Activated CD8-positive, alpha-beta memory T cell treated with anti-CD3 and anti-CD28 coated beads, Interleukin-2, amount 50 U/mL, for 48 hours (primary cell): ENCODE measurements at regions not wholly inside any gene's neighbourhood (a gene's known extent, or its start where the extent isn't known, plus 50 kb on each side); places are given as distances from the start of the nearest gene placed in this dataset.

Experiments
- DNase-seq: peaks from one replicate; pipeline ENCODE4 v3.0.0-alpha.2; 2020

DNA sequence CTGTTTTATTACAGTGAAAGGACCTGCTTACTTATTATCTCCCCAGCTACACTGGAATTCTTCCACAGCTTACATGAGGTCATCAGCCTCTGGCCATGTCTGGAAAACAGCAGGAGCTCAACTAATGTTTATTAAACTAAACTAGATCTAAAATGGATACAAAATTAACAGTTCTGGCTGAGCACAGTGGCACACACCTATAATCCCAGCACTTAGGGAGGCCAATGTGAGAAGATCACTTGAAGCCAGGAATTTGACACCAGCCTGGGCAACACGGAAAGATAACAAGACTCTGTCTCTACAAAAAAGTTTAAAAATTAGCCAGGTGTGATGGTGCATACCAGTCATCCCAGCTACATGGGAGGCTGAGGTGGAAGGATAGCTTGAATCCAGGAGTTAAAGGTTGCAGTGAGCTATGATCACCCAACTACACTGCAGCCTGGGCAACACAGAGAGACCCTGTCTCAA, 220.8 kb upstream of the MARCKS start:
- no peak for DNase-seq

DNA sequence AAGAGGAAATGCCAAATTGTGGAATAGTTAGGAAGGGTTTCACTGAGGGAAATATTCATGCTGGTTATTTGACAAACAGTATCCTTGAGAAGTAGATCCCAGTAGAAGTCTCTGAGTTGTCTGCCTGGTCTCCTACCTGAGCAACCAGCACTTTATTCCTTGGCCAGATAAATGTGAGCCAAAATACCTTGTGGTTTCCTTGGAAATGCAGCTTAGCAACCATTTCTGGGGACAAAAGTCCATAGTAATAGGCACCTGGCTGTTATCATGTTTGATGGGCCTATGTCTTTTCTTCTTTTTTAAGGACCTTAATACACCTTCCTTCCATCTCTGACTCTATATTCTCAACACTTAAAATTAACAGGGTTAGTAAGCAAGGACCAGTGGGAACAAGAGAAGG, 217.1 kb upstream of the MARCKS start:
- no peak for DNase-seq

DNA sequence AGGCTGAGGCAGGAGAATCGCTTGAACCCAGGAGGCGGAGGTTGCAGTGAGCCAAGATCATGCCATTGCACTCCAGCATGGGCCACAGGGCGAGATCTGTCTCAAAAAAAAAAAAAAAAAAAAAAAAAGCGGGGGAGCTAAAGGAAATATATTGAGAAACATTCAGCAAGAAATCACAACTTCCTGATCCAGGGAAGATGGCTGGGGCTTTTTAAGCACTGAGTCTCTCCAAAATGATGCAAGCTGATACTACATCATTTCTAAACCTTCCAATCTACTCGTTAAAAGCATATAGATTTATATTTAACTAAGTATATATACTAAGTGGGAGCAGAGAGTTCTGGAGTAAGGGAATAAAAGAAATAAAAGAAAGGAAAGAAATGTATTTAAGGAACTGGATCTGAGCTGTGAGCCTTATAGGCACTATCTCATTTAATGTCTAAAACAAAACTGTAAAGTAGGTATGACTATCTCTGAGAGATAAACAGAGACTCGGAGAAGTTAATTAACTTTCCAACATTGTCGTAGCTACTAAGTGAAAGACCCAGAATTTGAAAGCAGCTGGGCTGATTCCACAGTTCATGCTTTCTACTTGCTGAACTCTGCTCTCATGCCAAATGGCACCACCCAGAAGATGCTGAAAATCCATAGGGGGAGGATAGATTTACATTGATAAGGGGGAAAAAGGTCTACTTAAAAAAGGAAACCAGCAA, 215.0 kb upstream of the MARCKS start:
- DNase-seq = no peak

DNA sequence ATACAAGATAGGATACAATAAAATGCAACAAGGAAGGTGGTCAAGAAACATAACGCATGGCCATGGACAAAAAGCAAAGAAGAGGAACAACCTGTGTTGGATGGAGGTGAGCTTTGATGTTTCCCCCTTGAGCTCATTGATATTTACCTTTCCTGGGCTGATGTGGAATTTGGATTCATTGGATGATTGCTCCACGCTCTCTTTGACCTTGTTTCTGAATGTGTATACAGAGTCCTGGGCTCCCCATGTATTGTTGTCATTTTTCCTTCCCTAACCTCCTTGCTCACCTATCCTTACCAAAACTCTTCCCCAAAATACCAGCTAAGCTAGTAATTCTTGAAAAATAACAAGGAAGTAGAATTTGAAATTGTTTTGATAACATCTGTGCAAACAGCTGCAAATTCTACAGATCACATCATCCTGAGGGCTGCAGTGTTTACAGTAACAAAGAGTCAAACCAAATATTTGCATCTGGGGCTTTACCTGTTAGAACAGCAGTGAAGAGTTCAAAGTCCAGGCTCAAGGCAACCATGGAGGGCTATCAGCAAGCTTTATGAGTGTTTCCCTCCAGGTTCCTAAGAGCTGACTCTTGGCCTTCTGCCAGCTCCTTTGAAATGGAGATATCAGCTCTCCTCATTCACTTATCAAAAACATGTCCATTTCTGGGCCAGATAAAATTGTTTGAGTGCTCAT, 214.3 kb upstream of the MARCKS start:
- DNase-seq = no peak

DNA sequence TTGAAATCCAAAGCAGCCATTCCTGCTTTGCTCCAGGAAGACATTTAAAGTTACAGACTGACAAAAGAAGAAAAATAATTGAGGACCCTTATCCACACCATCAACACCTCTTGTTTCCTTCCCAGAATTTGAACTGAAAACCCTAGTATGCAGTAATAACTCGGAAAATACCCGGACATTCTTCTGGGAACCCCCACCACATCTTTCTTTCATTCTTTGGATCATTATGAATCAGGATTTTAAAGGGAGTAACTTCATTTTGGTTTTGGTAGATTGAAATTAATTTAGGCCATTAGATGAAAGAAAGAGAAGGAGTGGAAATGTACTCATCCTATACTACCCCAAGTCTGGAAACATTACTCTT, 213.8 kb upstream of the MARCKS start:
- DNase-seq = no peak

DNA sequence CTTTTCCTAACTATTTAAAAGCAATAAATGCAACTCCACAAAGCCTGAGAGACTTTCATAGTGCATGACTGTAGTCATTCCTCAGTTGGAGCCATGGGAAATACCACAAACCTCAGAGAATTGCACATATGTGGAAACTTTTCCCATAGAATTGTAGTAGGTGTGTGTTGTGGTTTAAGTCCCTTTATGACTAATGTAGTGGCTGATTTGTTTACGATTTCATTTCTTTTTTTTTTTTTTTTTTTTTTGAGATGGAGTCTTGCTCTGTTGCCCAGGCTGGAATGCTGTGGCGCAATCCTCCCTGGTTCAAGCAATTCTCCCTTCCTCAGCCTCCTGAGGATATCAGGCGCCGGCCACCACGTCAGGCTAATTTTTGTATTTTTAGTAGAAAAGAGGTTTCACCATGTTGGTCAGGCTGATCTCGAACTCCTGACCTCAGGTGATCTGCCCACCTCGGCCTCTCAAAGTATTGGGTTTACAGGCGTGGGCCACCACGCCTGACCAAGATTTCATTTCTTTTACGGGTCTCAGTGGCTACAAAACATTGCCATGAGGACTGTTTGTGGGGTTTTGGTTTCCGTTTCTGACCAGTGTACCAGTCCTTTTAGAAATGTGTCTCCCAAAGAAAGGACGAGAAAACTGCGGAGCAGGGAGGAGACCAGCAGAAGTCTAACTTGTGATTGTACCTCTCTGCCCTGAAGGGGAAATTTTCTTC, 212.1 kb upstream of the MARCKS start:
- no peak for DNase-seq

DNA sequence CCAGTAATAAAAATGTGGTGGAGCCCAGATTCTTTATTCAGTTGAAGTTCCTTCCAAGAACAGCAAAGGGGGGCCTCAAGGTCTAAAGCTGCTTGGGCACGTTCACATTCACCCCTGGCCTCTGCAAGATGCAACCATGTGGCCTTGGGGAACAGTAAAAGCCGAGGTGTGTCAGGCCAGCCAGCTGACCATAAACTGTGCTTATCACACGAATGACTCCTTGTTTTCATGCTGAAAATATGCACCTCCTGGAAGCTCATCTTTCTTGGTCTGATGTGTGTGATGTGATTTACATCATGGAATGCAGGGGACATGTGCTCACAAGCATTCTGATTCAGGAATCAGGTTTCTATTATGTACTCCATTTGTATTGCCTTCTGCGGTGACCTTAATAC, 211.6 kb upstream of the MARCKS start:
- DNase-seq = no peak

DNA sequence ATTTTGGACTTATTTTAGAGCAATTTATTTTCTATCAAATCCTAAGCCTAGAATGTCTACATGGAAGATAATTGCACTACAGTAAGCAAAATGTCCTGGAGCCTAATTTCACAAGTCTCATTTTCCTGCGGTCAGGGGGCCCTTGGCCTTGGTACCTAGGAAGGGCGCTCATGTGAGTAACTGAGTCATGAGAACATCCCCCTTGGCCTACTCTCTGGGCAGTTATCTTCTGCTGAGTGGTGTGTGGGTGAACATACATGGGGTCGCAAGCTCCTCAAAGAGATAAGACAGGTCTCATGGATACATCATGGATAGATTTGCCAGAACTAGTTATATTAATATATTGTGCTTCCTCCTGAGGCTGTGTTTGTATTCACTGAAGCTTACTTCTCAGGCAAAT, 211.2 kb upstream of the MARCKS start:
- no peak for DNase-seq

DNA sequence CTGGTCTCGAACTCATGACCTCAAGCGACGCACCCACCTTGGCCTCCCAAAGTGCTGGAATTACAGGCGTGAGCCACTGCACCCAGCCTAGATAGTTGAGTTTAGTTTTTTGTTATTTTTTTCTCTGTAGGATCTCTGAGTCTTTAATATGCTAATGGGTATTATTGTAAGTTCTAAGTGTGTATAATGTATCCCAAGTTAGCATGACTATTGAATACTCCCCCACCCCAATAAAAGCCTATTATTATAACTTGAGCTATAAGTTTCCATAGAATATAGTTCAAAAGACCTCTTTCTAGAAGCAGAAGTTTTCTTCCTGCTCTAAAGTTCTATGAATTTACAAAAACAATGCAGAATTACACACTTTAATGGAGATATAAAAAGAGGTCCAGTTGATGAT, 210.4 kb upstream of the MARCKS start:
- DNase-seq = no peak

DNA sequence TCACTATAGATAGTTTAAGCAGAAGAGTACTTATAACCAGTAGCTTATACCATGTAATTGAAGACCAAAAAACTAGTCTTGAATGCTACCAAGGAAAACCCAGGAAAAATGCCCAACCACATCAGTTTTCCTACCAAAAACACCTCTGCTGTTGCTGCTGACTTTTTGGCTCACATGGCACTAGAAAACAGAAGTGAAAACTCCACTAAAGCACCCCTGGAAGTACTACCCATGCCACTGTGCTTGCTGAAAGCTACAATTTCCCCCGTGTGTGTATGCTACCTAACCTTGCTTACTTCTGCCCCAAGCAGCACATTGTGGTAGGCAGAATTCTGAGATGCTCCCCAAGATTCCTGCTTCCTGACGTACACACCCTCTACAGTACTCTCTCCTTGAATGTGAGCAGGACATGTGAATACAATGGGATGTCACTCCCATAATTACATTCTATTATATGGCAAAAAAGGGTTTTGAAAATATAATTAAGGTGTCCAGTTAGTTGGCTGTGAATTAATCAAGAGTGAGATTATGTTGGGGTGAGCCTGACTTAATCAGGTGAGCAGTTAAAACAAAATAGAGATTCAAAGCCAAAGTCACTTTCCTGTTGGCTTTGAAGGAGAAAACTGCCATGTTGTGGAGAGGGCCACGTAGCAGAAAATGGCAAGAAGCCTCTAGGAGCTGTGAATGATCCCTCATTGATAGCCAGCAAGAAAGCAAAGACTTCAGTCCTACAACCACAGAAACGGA, 209.8 kb upstream of the MARCKS start:
- no peak for DNase-seq

DNA sequence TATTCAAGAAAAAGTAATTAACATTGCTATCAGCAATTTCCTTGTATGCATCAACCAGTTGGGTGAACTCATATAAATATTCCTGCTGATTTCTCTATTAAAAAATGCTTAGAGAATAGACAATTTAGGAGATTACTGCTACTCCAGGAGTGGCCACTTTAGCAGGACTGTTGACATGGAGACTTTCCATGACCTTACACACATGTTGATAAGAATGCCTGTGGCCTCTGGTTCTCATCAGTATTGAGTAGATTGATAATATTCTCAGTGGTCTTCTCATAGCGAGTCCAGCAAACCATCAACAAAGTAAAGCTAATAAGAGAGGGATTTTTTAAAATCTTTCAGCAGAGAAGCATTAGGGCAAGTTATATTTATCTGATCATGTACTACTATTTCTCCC, 208.4 kb upstream of the MARCKS start:
- DNase-seq = no peak

DNA sequence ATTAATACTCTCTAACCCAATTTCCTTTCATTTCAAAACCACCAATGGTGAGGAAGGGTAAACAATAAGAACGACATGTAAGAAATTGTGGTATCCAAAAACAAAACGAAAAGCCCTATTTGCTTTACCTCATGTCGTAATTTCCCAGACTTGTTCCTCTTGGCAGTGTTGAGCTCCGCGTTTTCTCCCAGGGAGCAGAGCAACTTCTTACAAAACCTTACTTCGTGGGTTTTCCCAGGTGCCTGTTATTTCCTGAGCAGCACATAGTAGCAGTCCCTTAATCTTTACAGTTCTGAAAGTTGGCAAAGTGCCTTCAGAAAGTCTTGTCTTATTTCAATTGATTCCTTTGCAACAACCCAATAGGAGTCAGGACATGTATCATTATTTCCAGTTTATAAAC, 207.9 kb upstream of the MARCKS start:
- no peak for DNase-seq

DNA sequence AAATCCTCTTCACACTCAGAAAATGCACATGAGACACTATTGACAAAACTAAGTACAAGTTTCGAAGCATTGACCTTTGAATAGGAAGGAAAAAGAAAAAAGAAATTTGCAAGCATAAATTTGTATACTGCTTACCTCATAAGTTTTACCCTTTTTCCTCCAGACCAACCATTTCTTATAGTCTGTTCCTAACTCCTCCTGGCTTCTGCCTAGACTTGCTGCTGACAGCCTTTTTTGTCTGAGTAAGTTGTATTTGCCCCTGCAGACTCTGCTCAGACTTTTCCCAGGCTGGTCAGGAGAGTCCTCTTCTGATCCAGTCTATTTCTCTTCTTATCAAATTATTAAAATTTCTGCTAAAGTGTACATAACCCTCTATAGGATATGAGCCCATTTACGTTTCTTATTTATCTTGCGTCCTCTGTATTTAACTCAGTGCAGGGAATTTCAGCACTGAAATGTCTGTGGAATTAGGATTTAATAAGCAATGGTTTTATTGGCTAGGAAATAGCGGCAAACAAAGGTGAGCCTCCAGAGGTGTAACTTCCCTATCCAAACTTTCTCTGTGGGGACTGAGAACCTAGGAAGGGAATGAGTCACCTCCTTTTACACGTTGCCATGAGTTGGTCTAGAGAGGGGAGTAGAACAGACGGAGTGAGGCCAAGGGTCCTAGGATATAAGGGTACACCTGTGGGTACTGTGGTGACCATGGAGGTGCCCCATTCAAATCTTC, 207.1 kb upstream of the MARCKS start:
- no peak for DNase-seq

DNA sequence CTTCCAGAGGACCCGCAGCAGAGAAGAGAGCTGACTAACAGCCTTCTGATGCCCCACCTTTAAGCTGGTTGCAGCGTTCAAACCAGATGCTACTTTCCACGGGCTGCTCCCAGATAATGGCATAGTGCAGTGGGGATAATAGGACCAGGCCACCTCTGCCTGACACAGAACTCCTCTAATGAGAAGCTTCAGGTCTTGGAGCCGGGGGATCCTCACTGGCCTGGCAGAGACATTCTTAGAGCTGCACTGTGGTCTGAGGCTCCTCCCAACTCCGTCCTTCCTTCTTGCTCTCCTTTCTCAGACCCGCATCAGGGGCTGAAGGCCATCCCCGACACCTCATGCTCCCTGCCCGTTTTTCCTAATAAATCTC, 206.6 kb upstream of the MARCKS start:
- no peak for DNase-seq

DNA sequence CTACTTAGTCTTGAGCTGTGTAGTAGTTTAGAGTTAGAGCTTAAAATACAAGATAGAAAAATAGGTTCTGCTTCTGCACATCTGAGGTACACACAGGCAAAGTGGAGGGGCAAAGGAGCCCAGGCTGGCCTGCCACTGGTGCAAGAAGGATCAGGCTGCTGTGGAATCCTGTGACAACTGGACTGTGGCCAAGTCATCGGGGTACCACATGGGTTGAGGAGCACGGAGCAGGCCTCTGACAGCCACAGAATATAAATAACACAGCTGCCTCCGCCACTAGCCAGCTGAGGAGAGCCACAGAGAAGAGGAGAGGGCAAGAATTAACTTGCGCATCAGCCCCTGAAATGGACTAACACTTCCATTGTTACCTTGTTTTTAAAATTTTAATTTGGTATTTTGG, 206.0 kb upstream of the MARCKS start:
- DNase-seq = no peak

DNA sequence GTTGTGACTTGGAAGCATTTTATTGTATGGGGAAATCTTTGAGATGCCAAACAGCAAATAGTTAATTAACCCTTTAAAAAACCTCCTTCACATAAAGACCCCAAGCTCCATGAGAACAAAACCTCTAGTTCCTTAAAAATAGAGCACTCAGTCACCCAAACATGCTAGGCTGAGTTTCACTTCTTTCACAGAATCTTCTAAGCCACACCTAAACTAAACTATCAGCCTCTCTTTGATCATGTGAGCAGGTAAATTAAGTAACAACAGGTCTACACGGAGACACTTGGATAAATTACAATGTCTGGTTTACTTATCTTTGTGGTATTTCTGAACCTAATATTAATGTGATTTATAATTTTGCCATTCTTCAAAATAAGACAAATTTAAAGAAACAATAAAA, 205.2 kb upstream of the MARCKS start:
- no peak for DNase-seq

DNA sequence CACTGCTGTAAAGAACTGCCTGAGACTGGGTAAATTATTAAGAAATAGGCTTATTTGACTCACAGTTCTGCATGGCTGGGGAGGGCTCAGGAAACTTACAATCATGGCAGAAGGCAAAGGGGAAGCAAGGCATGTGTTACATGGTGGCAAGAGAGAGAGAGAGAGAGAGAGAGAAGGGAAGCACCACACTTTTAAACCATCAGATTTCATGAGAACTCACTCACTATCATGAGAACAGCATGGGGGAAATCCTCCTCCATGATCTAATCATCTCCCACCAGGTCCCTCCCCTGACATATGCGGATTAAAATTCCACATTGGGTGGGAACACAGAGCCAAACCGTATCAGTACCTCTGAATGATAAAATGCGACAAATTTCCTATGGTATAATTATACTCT, 203.9 kb upstream of the MARCKS start:
- no peak for DNase-seq

DNA sequence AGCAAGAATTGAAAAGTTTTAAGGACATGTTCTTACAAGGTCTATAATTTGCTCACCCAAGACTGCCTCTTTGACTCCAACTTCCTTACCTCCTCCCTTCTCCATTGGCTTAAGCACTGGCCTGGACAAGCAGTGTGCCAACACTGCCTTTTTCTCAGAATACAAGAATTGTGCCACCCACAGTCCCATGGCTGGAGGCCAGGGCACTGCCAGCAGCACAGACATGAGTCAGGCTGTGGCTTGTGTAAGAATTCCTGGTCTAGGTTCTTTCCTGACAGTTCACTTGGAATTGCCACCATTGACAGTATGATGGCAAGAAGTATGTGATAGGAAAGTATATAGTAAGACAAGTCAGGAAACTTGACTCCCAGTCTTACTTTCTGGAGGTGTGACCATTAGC, 202.7 kb upstream of the MARCKS start:
- no peak for DNase-seq

DNA sequence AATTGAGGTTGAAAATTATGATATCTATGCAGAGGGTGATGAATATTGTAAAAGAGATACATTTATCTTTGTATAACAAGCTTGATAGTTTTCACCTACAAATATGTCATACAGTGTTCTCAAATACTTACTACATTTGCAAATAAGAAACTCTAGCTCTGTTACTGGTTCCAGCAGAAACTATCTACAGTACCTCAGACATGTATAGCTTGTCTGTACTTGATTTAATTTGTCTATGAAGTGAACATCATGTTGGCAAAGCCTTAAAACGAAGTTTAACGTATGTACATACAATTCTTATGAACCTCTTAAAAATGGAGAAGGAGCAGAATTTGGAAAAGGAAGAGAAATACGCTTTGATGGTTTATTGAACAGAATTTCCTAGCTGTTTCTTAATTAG, 201.4 kb upstream of the MARCKS start:
- DNase-seq = no peak

DNA sequence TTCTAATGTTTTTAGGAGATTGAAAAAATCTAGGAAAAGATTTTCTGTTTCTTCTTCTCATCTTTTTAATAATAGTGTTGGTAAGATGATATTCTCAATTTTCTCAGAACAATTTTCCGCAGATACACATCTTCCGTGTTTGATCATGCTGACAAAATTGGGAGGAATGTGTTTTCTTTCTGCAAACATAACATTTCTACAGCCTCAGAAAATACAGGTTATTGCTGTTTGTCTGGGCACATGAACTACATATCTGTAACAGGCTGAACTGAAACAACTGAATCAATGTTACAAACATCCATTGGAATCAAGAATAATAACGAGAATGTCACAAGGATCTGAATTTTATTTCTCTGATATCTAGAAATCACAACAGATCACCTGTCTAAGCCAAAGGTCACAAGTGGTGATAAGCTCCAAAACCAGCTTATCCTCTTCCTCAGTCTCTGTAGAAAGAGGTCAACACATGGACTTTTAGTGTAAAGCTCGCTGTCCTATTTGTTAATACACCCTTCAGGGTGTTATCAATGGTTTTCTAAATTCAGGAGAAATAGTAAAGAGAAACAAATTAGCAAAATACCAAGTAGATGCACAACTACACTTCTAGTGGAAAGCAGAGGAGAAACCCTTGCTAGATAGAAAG, 197.3 kb upstream of the MARCKS start:
- no peak for DNase-seq

DNA sequence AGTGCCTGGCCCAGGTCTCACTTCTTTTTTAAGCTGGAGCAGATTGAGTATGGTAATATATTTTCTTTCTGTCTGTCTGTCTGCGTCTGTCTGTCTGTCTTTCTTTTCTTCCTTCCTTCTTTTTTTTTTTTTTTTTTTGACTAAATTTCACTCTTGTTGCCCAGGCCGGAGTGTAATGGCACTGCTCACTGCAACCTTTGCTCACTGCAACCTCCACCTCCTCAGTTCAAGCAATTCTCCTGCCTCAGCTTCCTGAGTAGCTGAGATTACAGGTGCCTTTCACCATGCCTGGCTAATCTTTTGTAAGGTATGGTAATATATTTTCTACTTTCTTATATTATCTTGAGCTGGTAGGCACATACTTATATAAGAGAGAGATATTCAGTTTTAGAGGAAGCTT, 196.3 kb upstream of the MARCKS start:
- DNase-seq = no peak

DNA sequence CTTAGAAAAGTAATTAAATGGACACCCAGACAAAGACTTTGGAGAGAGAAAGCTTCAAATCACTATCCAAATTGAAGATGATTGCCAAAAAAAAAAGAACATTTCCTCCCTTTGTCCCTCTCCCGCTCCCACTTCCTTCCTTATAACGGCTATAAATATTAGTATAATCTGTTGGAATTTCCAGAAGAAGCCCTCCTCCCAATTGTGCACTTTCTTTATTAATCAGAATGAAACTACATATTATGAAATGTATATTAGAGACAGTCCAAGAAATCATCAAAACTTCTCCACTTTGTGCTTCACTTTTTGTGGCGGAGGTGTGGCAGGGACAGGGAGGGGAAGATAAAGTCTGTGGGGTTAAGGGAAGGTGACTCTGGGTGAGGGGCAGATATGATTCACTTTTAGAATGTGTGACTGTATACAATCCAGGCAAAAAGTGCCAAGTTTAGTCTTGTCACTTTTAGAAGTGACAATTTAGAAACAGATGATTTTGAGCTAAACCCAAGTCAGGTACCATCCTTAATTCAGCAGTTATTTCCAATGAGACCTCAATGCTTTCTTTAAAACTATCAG, 195.0 kb upstream of the MARCKS start:
- DNase-seq = no peak
